PC-9 (cell line): ENCODE measurements at regions not wholly inside any gene's neighbourhood (a gene's known extent, or its start where the extent isn't known, plus 50 kb on each side); places are given as distances from the start of the nearest gene placed in this dataset.
"Not testable (repeated sequence)": the region's sequence is repeated elsewhere in the genome, so short reads cannot be mapped to it uniquely, and the experiment has no call there.

Experiments
- BruUV-seq: library from RNA; stranded (reverse); fragments of 400-500 nt; replicated peaks from 2 replicates; lab custom pipeline; 2021; lab: Mats Ljungman, UMichigan
- CTCF ChIA-PET: fragments of 300-600 bp; sonication (Branson Sonifier 250); formaldehyde crosslinking; loops from one replicate; lab custom pipeline; 2022; ENCODE audit warnings: antibody characterized with exemption; lab: Charles Lee
- POLR2A ChIA-PET: fragments of 300-600 bp; sonication (Branson Sonifier 250); formaldehyde crosslinking; loops from one replicate; lab custom pipeline; 2022; ENCODE audit warnings: antibody characterized with exemption; ENCODE audit not compliant: unreplicated experiment; lab: Charles Lee
- DNase-seq, 2 experiments: peaks; one replicate each; pipeline versions ENCODE4 v3.0.0 to v3.0.0-alpha.2; 2015 to 2022; ENCODE audit warnings: mixed read lengths in 1 of 2
- H2AFZ ChIP-seq: fragments of 200-600 bp; sonication (generic); 2 replicates; pipeline ENCODE4 v1.8.1; 2017; ENCODE audit warnings: antibody characterized with exemption
- H3F3A ChIP-seq: fragments of 200-600 bp; sonication (generic); 2 replicates; pipeline ENCODE4 v1.8.1; 2017; ENCODE audit warnings: antibody characterized with exemption, mild to moderate bottlenecking, low read depth; ENCODE audit not compliant: insufficient read depth
- H3K27ac ChIP-seq: fragments of 200-600 bp; sonication (generic); 2 replicates; pipeline ENCODE4 v1.6.1; 2016; ENCODE audit warnings: mixed run types
- H3K27me3 ChIP-seq: fragments of 200-600 bp; sonication (generic); 2 replicates; pipeline ENCODE4 v1.6.1; 2016; ENCODE audit warnings: low read depth, mixed run types; ENCODE audit not compliant: insufficient read depth
- H3K36me3 ChIP-seq: fragments of 200-600 bp; sonication (generic); 2 replicates; pipeline ENCODE4 v1.6.1; 2016; ENCODE audit warnings: low read depth, mixed run types
- H3K4me1 ChIP-seq: fragments of 200-600 bp; sonication (generic); replicated peaks from 2 replicates; pipeline ENCODE4 v1.6.1; 2016; ENCODE audit warnings: mixed run types; ENCODE audit not compliant: insufficient read depth
- H3K4me2 ChIP-seq: fragments of 200-600 bp; sonication (generic); 2 replicates; pipeline ENCODE4 v1.6.1; 2017; ENCODE audit warnings: mixed run types
- H3K4me3 ChIP-seq: fragments of 200-600 bp; sonication (generic); 2 replicates; pipeline ENCODE4 v1.6.1; 2016; ENCODE audit warnings: mixed run types
- H3K79me2 ChIP-seq: fragments of 200-600 bp; sonication (generic); 2 replicates; pipeline ENCODE4 v1.6.1; 2017; ENCODE audit warnings: low read depth, mixed run types
- H3K9me2 ChIP-seq: fragments of 200-600 bp; sonication (generic); 2 replicates; pipeline ENCODE4 v1.8.1; 2017; ENCODE audit warnings: mild to moderate bottlenecking; ENCODE audit not compliant: insufficient read depth
- H3K9me3 ChIP-seq: fragments of 200-600 bp; sonication (generic); 2 replicates; pipeline ENCODE4 v1.8.1; 2016; ENCODE audit warnings: low read depth; ENCODE audit not compliant: insufficient read depth
- H4K20me1 ChIP-seq: fragments of 200-600 bp; sonication (generic); 2 replicates; pipeline ENCODE4 v1.8.1; 2017; ENCODE audit not compliant: insufficient read depth
- EZH2 ChIP-seq: fragments of 200-600 bp; sonication (generic); IDR thresholded peaks from 2 replicates; pipeline ENCODE4 v1.8.0; 2017; ENCODE audit warnings: antibody characterized with exemption, low read depth
- intact Hi-C: fragments of 100-400 bp; cut with micrococcal nuclease; formaldehyde crosslinking; loops from one replicate; pipeline ENCODE4 v1.10.0; 2022; ENCODE audit not compliant: unreplicated experiment
- TF ChIP-seq, protein P1 (sequence below): fragments of 200-600 bp; sonication (generic); conservative IDR thresholded peaks from 2 replicates; pipeline ENCODE4 v1.6.1; 2017; ENCODE audit warnings: mixed run types, antibody characterized with exemption, mild to moderate bottlenecking, moderate library complexity

DNA sequence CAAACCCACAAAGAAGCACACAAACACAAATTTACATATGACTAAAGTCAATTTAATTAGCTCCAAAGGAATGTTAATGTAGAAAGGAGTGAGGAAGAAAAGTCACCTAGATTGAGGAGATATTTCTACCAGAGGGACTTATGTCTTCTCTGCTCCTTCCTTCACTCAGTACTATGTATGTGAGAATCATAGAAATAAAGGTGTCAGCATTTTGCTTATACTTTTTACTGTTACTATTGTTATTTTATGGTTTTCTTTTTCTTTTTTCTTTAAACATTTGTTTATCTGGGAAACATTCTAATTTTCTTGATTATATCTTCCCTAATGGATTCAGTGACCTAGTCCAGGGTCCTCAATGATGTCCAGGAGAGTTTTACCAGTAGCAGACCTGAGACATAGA, 511.9 kb upstream of the NCAM2 start:
- Histone ChIP-seq H3K4me3 (no peak overlapping the region), H3K27ac (no peak overlapping the region), H3K9me3 (no peaks in the 10 kb centered on the region), H4K20me1 (no peaks in the 10 kb centered on the region), H3K4me2 (no peak overlapping the region), H3K36me3 (no peaks in the 10 kb centered on the region), H3K4me1 (no peaks in the 10 kb centered on the region), H2AFZ (no peak overlapping the region), H3K27me3 (no peaks in the 10 kb centered on the region), H3K9me2 (no peaks in the 10 kb centered on the region), H3K79me2 (no peaks in the 10 kb centered on the region), H3F3A (no peaks in the 10 kb centered on the region)
- ChIA-PET POLR2A (no interaction called here), CTCF (no interaction called here)
- no peak for DNase-seq
- intact Hi-C loops = no loop called here
- TF ChIP-seq EZH2 = no peak
- TF ChIP-seq, protein P1, sequence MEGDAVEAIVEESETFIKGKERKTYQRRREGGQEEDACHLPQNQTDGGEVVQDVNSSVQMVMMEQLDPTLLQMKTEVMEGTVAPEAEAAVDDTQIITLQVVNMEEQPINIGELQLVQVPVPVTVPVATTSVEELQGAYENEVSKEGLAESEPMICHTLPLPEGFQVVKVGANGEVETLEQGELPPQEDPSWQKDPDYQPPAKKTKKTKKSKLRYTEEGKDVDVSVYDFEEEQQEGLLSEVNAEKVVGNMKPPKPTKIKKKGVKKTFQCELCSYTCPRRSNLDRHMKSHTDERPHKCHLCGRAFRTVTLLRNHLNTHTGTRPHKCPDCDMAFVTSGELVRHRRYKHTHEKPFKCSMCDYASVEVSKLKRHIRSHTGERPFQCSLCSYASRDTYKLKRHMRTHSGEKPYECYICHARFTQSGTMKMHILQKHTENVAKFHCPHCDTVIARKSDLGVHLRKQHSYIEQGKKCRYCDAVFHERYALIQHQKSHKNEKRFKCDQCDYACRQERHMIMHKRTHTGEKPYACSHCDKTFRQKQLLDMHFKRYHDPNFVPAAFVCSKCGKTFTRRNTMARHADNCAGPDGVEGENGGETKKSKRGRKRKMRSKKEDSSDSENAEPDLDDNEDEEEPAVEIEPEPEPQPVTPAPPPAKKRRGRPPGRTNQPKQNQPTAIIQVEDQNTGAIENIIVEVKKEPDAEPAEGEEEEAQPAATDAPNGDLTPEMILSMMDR = no peak
- BruUV-seq = no TSS peak

DNA sequence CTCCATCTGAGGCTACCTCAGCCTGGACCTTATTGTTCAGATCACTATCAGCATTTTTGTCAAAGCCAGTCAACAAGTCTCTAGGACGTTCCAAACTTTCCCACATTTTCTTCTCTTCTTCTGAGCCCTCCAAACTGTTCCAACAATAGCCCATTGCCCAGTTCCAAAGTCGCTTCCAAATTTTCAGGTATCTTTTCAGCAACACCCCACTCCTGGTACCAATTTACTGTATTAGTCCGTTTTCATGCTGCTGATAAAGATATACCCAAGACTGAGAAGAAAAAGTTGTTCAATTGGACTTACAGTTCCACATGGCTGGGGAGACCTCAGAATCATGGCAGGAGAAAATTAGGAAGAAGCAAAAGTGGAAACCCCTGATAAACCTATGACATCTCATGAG, 495.3 kb upstream of the NCAM2 start:
- H3K9me3 ChIP-seq, POLR2A ChIA-PET, H2AFZ ChIP-seq, H3K27ac ChIP-seq, H3K9me2 ChIP-seq, H3K4me3 ChIP-seq, H3K36me3 ChIP-seq, BruUV-seq, H4K20me1 ChIP-seq, H3K79me2 ChIP-seq, H3K4me1 ChIP-seq, CTCF ChIA-PET, H3K27me3 ChIP-seq, DNase-seq, H3K4me2 ChIP-seq, intact Hi-C loops, H3F3A ChIP-seq: not testable (repeated sequence)

DNA sequence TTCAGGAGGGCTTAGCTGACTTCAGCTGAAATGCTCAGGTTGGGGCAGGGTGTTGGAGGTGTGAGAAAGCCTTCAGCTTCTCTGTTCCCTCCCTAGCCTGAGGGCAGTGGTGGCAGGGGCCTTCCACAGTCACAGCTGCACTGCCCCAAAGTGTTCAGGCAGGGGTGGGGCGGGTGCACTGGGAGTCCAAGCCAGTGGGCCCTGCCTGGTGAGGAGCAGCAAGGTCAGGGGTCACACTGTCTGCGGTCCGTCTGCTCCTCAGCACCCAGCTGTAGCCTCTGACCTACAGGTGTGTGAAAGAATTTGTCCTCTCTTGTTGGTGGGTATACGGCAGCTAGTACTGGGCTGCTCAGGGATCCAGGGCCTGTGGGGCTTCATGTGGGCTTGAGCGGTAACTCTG, 490.4 kb upstream of the NCAM2 start:
- Histone ChIP-seq H3K4me3 (no peak overlapping the region), H3K9me2 (no peaks in the 10 kb centered on the region), H3F3A (no peaks in the 10 kb centered on the region), H3K27me3 (no peaks in the 10 kb centered on the region), H3K4me1 (no peaks in the 10 kb centered on the region), H3K79me2 (no peaks in the 10 kb centered on the region), H3K4me2 (no peak overlapping the region), H3K9me3 (0 out of 2 replicates have a peak, but pooled peaks cover 2% of the 10 kb centered on the region), H3K36me3 (no peaks in the 10 kb centered on the region), H3K27ac (no peak overlapping the region), H2AFZ (no peak overlapping the region), H4K20me1 (no peaks in the 10 kb centered on the region)
- CTCF ChIA-PET = no interaction called here
- POLR2A ChIA-PET = no interaction called here
- no peak for DNase-seq
- intact Hi-C loops = no loop called here
- TF ChIP-seq, protein P1 = no peak
- no peak for TF ChIP-seq EZH2
- BruUV-seq = no TSS peak

DNA sequence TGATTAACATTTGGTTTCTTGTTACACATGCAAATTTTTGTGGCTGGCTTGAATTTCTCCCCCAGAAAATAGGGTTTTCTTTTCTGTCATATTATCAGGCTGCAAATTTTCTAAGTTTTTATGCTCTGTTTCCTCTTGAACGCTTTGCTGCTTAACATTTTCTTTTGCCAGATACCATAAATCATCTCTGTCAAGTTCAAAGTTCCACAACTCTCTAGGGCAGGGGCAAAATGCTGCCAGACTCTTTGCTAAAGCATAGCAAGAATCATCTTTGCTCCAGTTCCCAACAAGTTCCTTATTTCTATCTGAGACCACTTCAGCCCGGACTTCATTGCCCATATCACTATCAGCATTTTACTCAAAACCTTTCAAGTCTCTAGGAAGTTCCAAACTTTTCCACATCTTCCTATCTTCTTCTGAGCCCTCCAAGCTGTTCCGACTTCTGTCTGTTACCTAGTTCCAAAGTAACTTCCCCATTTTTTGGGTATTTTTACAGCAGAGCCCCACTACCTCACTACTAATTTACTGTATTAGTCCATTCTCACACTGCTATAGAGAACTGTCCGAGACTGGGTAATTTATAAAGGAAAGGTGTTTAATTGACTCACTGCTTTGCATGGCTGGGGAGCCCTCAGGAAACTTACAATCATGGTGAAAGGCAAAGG, 486.9 kb upstream of the NCAM2 start:
- Histone ChIP-seq H3K4me3 (no peak overlapping the region), H3K9me3 (no peaks in the 10 kb centered on the region), H3F3A (no peaks in the 10 kb centered on the region), H3K79me2 (no peaks in the 10 kb centered on the region), H3K36me3 (no peaks in the 10 kb centered on the region), H3K9me2 (no peaks in the 10 kb centered on the region), H3K27me3 (no peaks in the 10 kb centered on the region), H2AFZ (no peak overlapping the region), H3K4me2 (no peak overlapping the region), H3K27ac (no peak overlapping the region), H3K4me1 (no peaks in the 10 kb centered on the region), H4K20me1 (no peaks in the 10 kb centered on the region)
- intact Hi-C loops = no loop called here
- CTCF ChIA-PET = no interaction called here
- POLR2A ChIA-PET = no interaction called here
- no peak for DNase-seq
- TF ChIP-seq, protein P1 = no peak
- TF ChIP-seq EZH2 = no peak
- BruUV-seq = no TSS peak
